ENCODE measurements at regions not wholly inside any gene's neighbourhood (a gene's known extent, or its start where the extent isn't known, plus 50 kb on each side); places are given as distances from the start of the nearest gene placed in this dataset.
A peak's percentile ranks its signal among the peaks of the same experiment; 100 is the strongest.

- peak; percentile 49 for DNase-seq (ENCODE audit: low spot score)
Observed at GRCh38 chr2:11099122-11100065, 55.9 kb upstream of the SLC66A3 start.

- peak; percentile 87 for DNase-seq (ENCODE audit: low spot score)
Observed at GRCh38 chr2:11100130-11100529, 55.1 kb upstream of the SLC66A3 start.

GRCh38 chr2:11100976-11101375, 54.3 kb upstream of the SLC66A3 start:
- DNase-seq (ENCODE audit: low spot score) = peak; percentile 83

GRCh38 chr2:11101430-11101829, 53.8 kb upstream of the SLC66A3 start:
- peak; percentile 64 for DNase-seq (ENCODE audit: low spot score)

GRCh38 chr2:11102466-11102865, 52.8 kb upstream of the SLC66A3 start:
- peak; percentile 49 for DNase-seq (ENCODE audit: low spot score)

- peak; percentile 71 for DNase-seq (ENCODE audit: low spot score)
Observed at GRCh38 chr2:11102956-11103860, 52.1 kb upstream of the SLC66A3 start.

GRCh38 chr2:11103984-11104793, 51.1 kb upstream of the SLC66A3 start:
- peak; percentile 78 for DNase-seq (ENCODE audit: low spot score)

GRCh38 chr2:11104794-11105660, 50.2 kb upstream of the SLC66A3 start:
- DNase-seq (ENCODE audit: low spot score) = peak; percentile 55

All from mesenteric fat pad (tissue), 1 donor.